NB4 (cell line): ENCODE measurements at regions not wholly inside any gene's neighbourhood (a gene's known extent, or its start where the extent isn't known, plus 50 kb on each side); places are given as distances from the start of the nearest gene placed in this dataset.

Experiments
- POLR2A ChIP-seq: IDR thresholded peaks from 2 replicates; pipeline ENCODE4 v1.6.1; 2011; ENCODE audit warnings: mild to moderate bottlenecking; ENCODE audit not compliant: insufficient read length; ENCODE audit errors: extremely low read depth
- TF ChIP-seq, protein P1 (sequence below): IDR thresholded peaks from one replicate; pipeline ENCODE4 v1.5.1; 2012; ENCODE audit warnings: low read depth, low read length
- TF ChIP-seq, protein P2 (sequence below): IDR thresholded peaks from 2 replicates; pipeline ENCODE4 v1.6.1; 2011; ENCODE audit warnings: low read depth, low read length

DNA sequence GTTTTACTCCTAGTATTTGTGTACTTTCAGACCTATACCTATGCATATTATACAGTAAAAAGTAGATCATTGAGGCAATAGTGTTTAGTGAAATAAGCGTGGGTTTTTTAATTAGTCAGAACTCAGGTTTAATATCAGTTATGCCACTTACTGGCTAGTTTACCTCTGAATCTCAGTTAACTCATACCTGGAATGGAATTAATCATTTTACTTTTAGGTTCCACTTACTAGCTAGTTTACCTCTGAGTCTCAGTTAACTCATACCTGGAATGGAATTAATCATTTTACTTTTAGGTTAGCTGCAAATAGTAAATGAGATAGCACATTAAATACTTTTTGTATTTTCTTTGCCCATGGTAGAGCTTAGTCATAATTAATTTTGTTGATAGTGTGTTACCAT is 475.7 kb downstream of the CCER1 start:
- TF ChIP-seq, protein P1, sequence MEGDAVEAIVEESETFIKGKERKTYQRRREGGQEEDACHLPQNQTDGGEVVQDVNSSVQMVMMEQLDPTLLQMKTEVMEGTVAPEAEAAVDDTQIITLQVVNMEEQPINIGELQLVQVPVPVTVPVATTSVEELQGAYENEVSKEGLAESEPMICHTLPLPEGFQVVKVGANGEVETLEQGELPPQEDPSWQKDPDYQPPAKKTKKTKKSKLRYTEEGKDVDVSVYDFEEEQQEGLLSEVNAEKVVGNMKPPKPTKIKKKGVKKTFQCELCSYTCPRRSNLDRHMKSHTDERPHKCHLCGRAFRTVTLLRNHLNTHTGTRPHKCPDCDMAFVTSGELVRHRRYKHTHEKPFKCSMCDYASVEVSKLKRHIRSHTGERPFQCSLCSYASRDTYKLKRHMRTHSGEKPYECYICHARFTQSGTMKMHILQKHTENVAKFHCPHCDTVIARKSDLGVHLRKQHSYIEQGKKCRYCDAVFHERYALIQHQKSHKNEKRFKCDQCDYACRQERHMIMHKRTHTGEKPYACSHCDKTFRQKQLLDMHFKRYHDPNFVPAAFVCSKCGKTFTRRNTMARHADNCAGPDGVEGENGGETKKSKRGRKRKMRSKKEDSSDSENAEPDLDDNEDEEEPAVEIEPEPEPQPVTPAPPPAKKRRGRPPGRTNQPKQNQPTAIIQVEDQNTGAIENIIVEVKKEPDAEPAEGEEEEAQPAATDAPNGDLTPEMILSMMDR: no peak
- TF ChIP-seq POLR2A: no peak
- TF ChIP-seq, protein P2, sequence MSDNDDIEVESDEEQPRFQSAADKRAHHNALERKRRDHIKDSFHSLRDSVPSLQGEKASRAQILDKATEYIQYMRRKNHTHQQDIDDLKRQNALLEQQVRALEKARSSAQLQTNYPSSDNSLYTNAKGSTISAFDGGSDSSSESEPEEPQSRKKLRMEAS: no peak
